A673 (cell line): ENCODE measurements at regions not wholly inside any gene's neighbourhood (a gene's known extent, or its start where the extent isn't known, plus 50 kb on each side); places are given as distances from the start of the nearest gene placed in this dataset.

ENCODE experiments used
- BruUV-seq: library from RNA; stranded (reverse); fragments of 400-500 nt; replicated peaks from 2 replicates; lab custom pipeline; 2021; lab: Mats Ljungman, UMichigan
- CTCF ChIA-PET: fragments of 300-600 bp; sonication (Branson Sonifier 250); formaldehyde crosslinking; loops from one replicate; lab custom pipeline; 2022; ENCODE audit warnings: antibody characterized with exemption; lab: Charles Lee
- POLR2A ChIA-PET: fragments of 300-600 bp; sonication (Branson Sonifier 250); formaldehyde crosslinking; loops from one replicate; lab custom pipeline; 2022; ENCODE audit warnings: antibody characterized with exemption; ENCODE audit not compliant: low non-redundant PET; lab: Charles Lee
- DNase-seq: peaks from one replicate; pipeline ENCODE4 v3.0.0-alpha.2; 2015; ENCODE audit warnings: low spot score
- H3K27ac ChIP-seq: fragments of 200-600 bp; sonication (generic); 2 replicates; pipeline ENCODE4 v1.5.1; 2016; ENCODE audit warnings: mixed run types, low read depth, mild to moderate bottlenecking, mixed read lengths, antibody characterized with exemption, low read length; ENCODE audit not compliant: poor library complexity, severe bottlenecking
- H3K27me3 ChIP-seq: fragments of 200-600 bp; sonication (generic); replicated peaks from 2 replicates; pipeline ENCODE4 v1.6.1; 2017; ENCODE audit warnings: mixed run types, low read depth, mild to moderate bottlenecking, mixed read lengths, antibody characterized with exemption, low read length; ENCODE audit not compliant: insufficient read depth, poor library complexity
- H3K36me3 ChIP-seq: fragments of 200-600 bp; sonication (generic); 2 replicates; pipeline ENCODE4 v1.6.1; 2016; ENCODE audit warnings: mixed run types, mild to moderate bottlenecking, mixed read lengths, antibody characterized with exemption, low read length; ENCODE audit not compliant: insufficient read depth, poor library complexity, severe bottlenecking
- H3K4me1 ChIP-seq: fragments of 200-600 bp; sonication (generic); 2 replicates; pipeline ENCODE4 v1.6.1; 2017; ENCODE audit warnings: mixed run types, mild to moderate bottlenecking, mixed read lengths, antibody characterized with exemption, low read length; ENCODE audit not compliant: insufficient read depth, poor library complexity, severe bottlenecking
- H3K4me3 ChIP-seq: fragments of 200-600 bp; sonication (generic); 2 replicates; pipeline ENCODE4 v1.5.1; 2016; ENCODE audit warnings: low read depth, mixed run types, mild to moderate bottlenecking, mixed read lengths, low read length; ENCODE audit not compliant: poor library complexity, severe bottlenecking
- H3K9me3 ChIP-seq: fragments of 200-600 bp; sonication (generic); 2 replicates; pipeline ENCODE4 v1.6.1; 2016; ENCODE audit warnings: mixed run types, low read depth, mild to moderate bottlenecking, mixed read lengths, antibody characterized with exemption, low read length; ENCODE audit not compliant: poor library complexity, severe bottlenecking
- EZH2 ChIP-seq: fragments of 200-600 bp; sonication (generic); IDR thresholded peaks from 2 replicates; pipeline ENCODE4 v1.6.1; 2017; ENCODE audit warnings: borderline replicate concordance, low read depth, mild to moderate bottlenecking, mixed read lengths, antibody characterized with exemption, low read length; ENCODE audit not compliant: poor library complexity, severe bottlenecking
- intact Hi-C: fragments of 100-400 bp; cut with micrococcal nuclease; formaldehyde crosslinking; loops from one replicate; pipeline ENCODE4 v1.10.0; 2022; ENCODE audit not compliant: unreplicated experiment
- TF ChIP-seq, protein P1 (sequence below): fragments of 300-800, 200-600 bp; sonication (generic); conservative IDR thresholded peaks from 2 replicates; pipeline ENCODE4 v1.5.1; 2017; ENCODE audit warnings: low read depth, mild to moderate bottlenecking, antibody characterized with exemption, low read length, moderate library complexity, mixed read lengths

DNA sequence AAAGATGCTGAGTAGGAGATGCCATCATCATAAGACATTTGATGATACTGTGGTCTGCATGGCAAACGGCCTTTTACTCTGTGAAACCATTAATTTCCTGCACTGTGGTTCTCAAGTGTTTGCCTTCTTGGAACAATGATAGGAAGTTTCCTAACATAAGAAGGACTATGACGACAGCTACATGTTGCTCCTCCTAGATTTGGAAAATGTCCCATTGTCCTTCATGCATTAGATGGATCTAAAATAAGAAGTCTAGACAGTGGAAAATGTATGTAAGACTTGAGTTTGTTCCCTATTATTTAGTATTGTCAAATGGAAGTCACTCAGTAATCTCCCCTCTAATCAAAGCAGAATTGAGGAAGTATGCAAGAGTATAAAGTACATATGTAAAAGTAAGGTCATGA lies 98.5 kb upstream of the TMEM170B start:
- Histone ChIP-seq H3K27me3 (no peaks in the 10 kb centered on the region), H3K36me3 (no peaks in the 10 kb centered on the region), H3K4me1 (no peaks in the 10 kb centered on the region), H3K27ac (no peak overlapping the region), H3K9me3 (no peaks in the 10 kb centered on the region), H3K4me3 (no peak overlapping the region)
- BruUV-seq, result no TSS peak
- intact Hi-C loops, result no loop called here
- no peak for DNase-seq
- ChIA-PET CTCF (no interaction called here), POLR2A (no interaction called here)
- TF ChIP-seq, protein P1, sequence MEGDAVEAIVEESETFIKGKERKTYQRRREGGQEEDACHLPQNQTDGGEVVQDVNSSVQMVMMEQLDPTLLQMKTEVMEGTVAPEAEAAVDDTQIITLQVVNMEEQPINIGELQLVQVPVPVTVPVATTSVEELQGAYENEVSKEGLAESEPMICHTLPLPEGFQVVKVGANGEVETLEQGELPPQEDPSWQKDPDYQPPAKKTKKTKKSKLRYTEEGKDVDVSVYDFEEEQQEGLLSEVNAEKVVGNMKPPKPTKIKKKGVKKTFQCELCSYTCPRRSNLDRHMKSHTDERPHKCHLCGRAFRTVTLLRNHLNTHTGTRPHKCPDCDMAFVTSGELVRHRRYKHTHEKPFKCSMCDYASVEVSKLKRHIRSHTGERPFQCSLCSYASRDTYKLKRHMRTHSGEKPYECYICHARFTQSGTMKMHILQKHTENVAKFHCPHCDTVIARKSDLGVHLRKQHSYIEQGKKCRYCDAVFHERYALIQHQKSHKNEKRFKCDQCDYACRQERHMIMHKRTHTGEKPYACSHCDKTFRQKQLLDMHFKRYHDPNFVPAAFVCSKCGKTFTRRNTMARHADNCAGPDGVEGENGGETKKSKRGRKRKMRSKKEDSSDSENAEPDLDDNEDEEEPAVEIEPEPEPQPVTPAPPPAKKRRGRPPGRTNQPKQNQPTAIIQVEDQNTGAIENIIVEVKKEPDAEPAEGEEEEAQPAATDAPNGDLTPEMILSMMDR, result no peak
- TF ChIP-seq EZH2, result no peak

- TF ChIP-seq, protein P1, result no peak
- TF ChIP-seq EZH2, result no peak
- ChIA-PET CTCF (no interaction called here), POLR2A (no interaction called here)
- no peaks in the 10 kb centered on the region for H3K27me3 ChIP-seq
- intact Hi-C loops, result no loop called here
- DNase-seq, result no peak
- H3K9me3 ChIP-seq, result no peaks in the 10 kb centered on the region
- no peaks in the 10 kb centered on the region for H3K36me3 ChIP-seq
- no peak overlapping the region for H3K27ac ChIP-seq
- no peaks in the 10 kb centered on the region for H3K4me1 ChIP-seq
- no peak overlapping the region for H3K4me3 ChIP-seq
- no TSS peak for BruUV-seq
Observed at GRCh38 chr6:11437824-11438459, 99.6 kb upstream of the TMEM170B start.

DNA sequence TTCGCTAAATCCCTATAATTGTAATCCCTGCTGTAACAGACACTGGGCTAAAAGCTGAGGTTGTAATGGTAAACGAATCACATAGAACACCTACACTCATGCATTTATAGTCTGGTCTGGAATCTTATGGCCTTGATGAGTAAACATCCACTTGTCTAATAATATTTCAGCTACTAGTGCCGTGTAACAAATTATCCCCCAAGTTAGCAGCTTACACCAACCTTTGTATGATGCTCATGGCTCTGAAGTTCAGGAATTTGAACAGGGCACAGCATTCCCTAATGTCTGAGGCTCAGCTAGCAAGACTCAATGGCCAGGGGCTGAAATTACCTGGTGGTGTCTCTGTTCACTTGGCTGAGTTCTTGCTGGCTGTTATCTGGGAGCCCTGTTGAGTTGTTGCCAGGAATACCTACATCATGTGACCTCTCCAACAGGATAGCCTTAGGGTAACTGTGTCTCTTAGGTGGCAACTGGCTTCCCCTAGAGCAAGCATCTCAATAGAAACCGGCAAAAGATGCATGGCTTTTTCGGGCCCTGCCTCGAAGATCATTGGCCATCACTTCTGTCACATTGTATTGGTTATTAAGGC lies 100.9 kb upstream of the TMEM170B start:
- ChIA-PET POLR2A (interaction anchor here (0.6 kb wide), 1 partner anchor 37 kb away, joined by 3 read pairs; no protein-coding TSS in a partner anchor), CTCF (no interaction called here)
- Histone ChIP-seq H3K9me3 (no peaks in the 10 kb centered on the region), H3K4me3 (no peak overlapping the region), H3K36me3 (no peaks in the 10 kb centered on the region), H3K4me1 (peaks cover under 1% of the 10 kb centered on the region), H3K27ac (no peak overlapping the region), H3K27me3 (no peaks in the 10 kb centered on the region)
- intact Hi-C loops, result no loop called here
- DNase-seq, result no peak
- BruUV-seq, result no TSS peak
- TF ChIP-seq, protein P1, result no peak
